Thyroid gland (tissue), 4 donors: ENCODE measurements at regions not wholly inside any gene's neighbourhood (a gene's known extent, or its start where the extent isn't known, plus 50 kb on each side); places are given as distances from the start of the nearest gene placed in this dataset.

Experiments
- DNase-seq, 2 donors: peaks; one replicate each; pipeline ENCODE4 v3.0.0-alpha.2; 2019
- H3K27ac ChIP-seq, 3 donors: fragments of 200-600 bp; sonication (generic); 1 replicate in 2 of 3; 2 replicates in 1 of 3; pipeline ENCODE4 v1.5.1; 2016 to 2019; ENCODE audit warnings: mild to moderate bottlenecking in 1 of 3, moderate library complexity in 1 of 3
- H3K27me3 ChIP-seq: fragments of 200-600 bp; sonication (generic); one replicate; pipeline ENCODE4 v1.5.1; 2019
- H3K36me3 ChIP-seq, 2 donors: fragments of 200-600 bp; sonication (generic); one replicate each; pipeline ENCODE4 v1.5.1; 2016 to 2019
- H3K4me1 ChIP-seq, 2 donors: fragments of 200-600 bp; sonication (generic); one replicate each; pipeline ENCODE4 v1.5.1; 2017 to 2019
- H3K4me3 ChIP-seq, 3 donors: fragments of 200-600 bp; sonication (generic); replicated peaks in 1 of 3; 1 replicate in 2 of 3; 2 replicates in 1 of 3; pipeline ENCODE4 v1.5.1; 2016; ENCODE audit warnings: mild to moderate bottlenecking in 1 of 3
- H3K9me3 ChIP-seq: fragments of 200-600 bp; sonication (generic); one replicate; pipeline ENCODE4 v1.5.1; 2017
- POLR2A ChIP-seq, 2 donors: fragments of 450-650 bp; IDR thresholded peaks; one replicate each; pipeline ENCODE4 v1.6.1; 2017; ENCODE audit warnings: antibody characterized with exemption in 2 of 2, mild to moderate bottlenecking in 2 of 2, moderate library complexity in 1 of 2
- WGBS, 2 donors: methylation state at CpG; one replicate each; pipeline ENCODE4 v1.1.5; 2017; 5-methylcytosine and 5-hydroxymethylcytosine counted together
- intact Hi-C: fragments of 100-400 bp; cut with DNase I; formaldehyde crosslinking; loops from one replicate; pipeline ENCODE4 v1.15.1; 2023
- TF ChIP-seq, protein P1 (sequence below), 6 experiments: fragments of 200-600 bp in 3 of 6; fragments of 450-650 bp in 3 of 6; sonication (generic) in 3 of 6; IDR thresholded peaks; one replicate each; pipeline ENCODE4 v1.5.1; 2016 to 2019; ENCODE audit warnings: antibody characterized with exemption in 6 of 6, mild to moderate bottlenecking in 2 of 6, inconsistent platforms in 1 of 6, moderate library complexity in 1 of 6

DNA sequence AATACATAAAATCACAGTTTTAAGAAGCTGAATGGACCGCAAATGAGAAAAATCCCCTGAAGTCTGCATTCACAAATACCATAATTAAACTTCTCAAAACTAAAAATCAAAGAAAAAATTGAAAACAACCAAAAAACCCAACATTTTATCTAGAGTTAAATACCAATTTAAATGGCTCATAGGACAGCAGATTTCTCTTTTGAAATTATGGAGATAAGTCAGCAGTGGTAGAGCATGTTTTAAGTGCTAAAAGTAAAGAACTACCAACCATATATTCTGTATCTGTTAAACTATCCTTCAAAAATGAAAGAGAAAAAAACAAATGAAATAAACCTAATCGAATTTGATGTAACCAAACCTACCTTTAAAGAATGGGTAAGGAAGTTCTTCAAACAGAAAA lies 862.8 kb downstream of the TAF11L14 start:
- H3K4me3 ChIP-seq: no peak overlapping the region
- 86 to 92% methylated on average over 2 of the region's 2 CpGs for WGBS, 2 donors
- H3K4me1 ChIP-seq: no peaks in the 10 kb centered on the region
- no peaks in the 10 kb centered on the region for H3K9me3 ChIP-seq
- no peak for TF ChIP-seq POLR2A (IDR thresholded peaks at IDR 0.05)
- no peak overlapping the region for H3K27ac ChIP-seq
- intact Hi-C loops: no loop called here
- H3K36me3 ChIP-seq: no peaks in the 10 kb centered on the region
- no peaks in the 10 kb centered on the region for H3K27me3 ChIP-seq
- no peak for DNase-seq

DNA sequence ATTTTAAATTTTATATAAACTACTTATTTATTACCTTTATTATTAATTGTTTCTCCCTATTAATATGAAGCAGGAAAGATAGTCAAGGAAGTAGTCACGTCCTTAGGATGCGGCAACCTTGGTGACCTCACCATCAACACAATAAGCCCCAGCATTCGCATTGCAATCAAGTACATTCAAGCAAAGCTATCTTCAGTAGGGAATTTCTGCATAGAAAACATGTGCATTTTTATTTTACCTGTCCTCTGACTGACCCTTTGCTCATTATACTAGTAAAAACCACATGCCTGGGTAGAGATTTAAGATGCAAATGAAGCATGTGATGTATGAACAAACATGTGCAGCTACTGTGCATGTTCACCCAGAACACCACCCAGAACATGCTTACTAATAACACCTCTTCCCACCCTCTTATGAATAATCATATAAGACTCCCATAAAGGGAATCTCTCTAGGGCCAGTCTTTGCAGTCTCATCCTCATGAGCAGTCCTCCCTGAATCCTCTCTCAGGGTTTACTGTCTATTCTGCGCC lies 869.6 kb downstream of the TAF11L14 start:
- WGBS, 2 donors: 92 to 95% methylated on average over 4 of the region's 4 CpGs
- no peak for TF ChIP-seq POLR2A (IDR thresholded peaks at IDR 0.05)
- TF ChIP-seq, protein P1, sequence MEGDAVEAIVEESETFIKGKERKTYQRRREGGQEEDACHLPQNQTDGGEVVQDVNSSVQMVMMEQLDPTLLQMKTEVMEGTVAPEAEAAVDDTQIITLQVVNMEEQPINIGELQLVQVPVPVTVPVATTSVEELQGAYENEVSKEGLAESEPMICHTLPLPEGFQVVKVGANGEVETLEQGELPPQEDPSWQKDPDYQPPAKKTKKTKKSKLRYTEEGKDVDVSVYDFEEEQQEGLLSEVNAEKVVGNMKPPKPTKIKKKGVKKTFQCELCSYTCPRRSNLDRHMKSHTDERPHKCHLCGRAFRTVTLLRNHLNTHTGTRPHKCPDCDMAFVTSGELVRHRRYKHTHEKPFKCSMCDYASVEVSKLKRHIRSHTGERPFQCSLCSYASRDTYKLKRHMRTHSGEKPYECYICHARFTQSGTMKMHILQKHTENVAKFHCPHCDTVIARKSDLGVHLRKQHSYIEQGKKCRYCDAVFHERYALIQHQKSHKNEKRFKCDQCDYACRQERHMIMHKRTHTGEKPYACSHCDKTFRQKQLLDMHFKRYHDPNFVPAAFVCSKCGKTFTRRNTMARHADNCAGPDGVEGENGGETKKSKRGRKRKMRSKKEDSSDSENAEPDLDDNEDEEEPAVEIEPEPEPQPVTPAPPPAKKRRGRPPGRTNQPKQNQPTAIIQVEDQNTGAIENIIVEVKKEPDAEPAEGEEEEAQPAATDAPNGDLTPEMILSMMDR (IDR thresholded peaks at IDR 0.05): no peak
- no peak for DNase-seq
- Histone ChIP-seq H3K36me3 (no peaks in the 10 kb centered on the region), H3K4me1 (no peaks in the 10 kb centered on the region), H3K9me3 (no peaks in the 10 kb centered on the region), H3K27ac (no peak overlapping the region), H3K27me3 (no peaks in the 10 kb centered on the region), H3K4me3 (no peak overlapping the region)
- intact Hi-C loops: no loop called here

DNA sequence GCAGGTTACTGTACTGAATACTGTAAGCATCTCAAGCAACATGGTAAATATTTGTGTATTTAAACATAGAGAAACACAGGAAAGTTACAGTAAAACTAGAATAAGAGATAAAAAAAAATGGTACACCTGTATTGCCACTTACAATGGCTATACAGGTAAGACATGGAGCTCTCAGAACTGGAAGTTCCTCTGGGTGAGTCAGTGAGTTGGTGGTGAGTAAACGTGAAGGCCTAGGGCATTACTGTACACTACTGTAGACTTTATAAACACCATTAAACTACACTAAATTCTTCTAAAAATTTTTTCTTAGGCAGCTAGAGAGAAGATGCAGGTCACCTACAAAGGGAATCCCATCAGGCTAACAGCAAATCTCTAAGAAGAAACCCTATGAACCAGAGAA lies 872.9 kb downstream of the TAF11L14 start:
- no peak for DNase-seq
- intact Hi-C loops: no loop called here

GRCh38 chr5:18517641-18518380 lies 883.6 kb downstream of the TAF11L14 start:
- no peak for TF ChIP-seq POLR2A (IDR thresholded peaks at IDR 0.05)
- TF ChIP-seq, protein P1 (IDR thresholded peaks at IDR 0.05): no peak
- Histone ChIP-seq H3K4me3 (no peak overlapping the region), H3K27me3 (no peaks in the 10 kb centered on the region), H3K27ac (no peak overlapping the region), H3K36me3 (no peaks in the 10 kb centered on the region), H3K9me3 (no peaks in the 10 kb centered on the region), H3K4me1 (no peaks in the 10 kb centered on the region)
- WGBS, 2 donors: 93% methylated on average over 6 of the region's 6 CpGs
- intact Hi-C loops: no loop called here
- no peak for DNase-seq

More for the DNA sequence above, 872.9 kb downstream of the TAF11L14 start:
- no peak overlapping the region for H3K4me3 ChIP-seq
- TF ChIP-seq, protein P1 (IDR thresholded peaks at IDR 0.05): no peak
- TF ChIP-seq POLR2A (IDR thresholded peaks at IDR 0.05): no peak
- no peaks in the 10 kb centered on the region for H3K9me3 ChIP-seq
- no peaks in the 10 kb centered on the region for H3K36me3 ChIP-seq
- H3K27ac ChIP-seq: no peak overlapping the region
- no peaks in the 10 kb centered on the region for H3K27me3 ChIP-seq
- 91 to 95% methylated on average over 1 of the region's 1 CpG for WGBS, 2 donors
- H3K4me1 ChIP-seq: no peaks in the 10 kb centered on the region

- no peak for TF ChIP-seq POLR2A (IDR thresholded peaks at IDR 0.05)
- TF ChIP-seq, protein P1 (IDR thresholded peaks at IDR 0.05): no peak
- no peak overlapping the region for H3K4me3 ChIP-seq
- no peak overlapping the region for H3K27ac ChIP-seq
- DNase-seq: no peak
- intact Hi-C loops: no loop called here
- H3K9me3 ChIP-seq: no peaks in the 10 kb centered on the region
- no peaks in the 10 kb centered on the region for H3K27me3 ChIP-seq
- H3K36me3 ChIP-seq: no peaks in the 10 kb centered on the region
- WGBS, 2 donors: 86% methylated on average over 2 of the region's 2 CpGs
- H3K4me1 ChIP-seq: peaks cover 0 to 4% of the 10 kb centered on the region in 2 donors
Observed at GRCh38 chr5:18523380-18523779, 889.1 kb downstream of the TAF11L14 start.
